ENCODE measurements at regions not wholly inside any gene's neighbourhood (a gene's known extent, or its start where the extent isn't known, plus 50 kb on each side); places are given as distances from the start of the nearest gene placed in this dataset.

- DNase-seq (peak; percentile 0), ATAC-seq (ENCODE audit: low read depth) (no peak)
- in situ Hi-C loops (cut with MboI; ENCODE audit: low sequenced_read_pairs) (no loop called here), intact Hi-C loops (cut with micrococcal nuclease) (no loop called here), dilution Hi-C loops (cut with HindIII; ENCODE audit: low sequenced_read_pairs, unreplicated experiment) (no loop called here)
- H3K79me1 ChIP-seq (ENCODE audit: low read depth in 1 of 2, low read length in 2 of 2) = no peaks in the 10 kb centered on the region
- no peak overlapping the region for H3K18ac ChIP-seq (ENCODE audit: low read depth, low read length)
- no peak overlapping the region for H4K5ac ChIP-seq (ENCODE audit: low read depth, low read length)
- H2AFZ ChIP-seq (replicated peaks; ENCODE audit: low read length, poor library complexity) = no peak overlapping the region
- no peak overlapping the region for H4K8ac ChIP-seq (ENCODE audit: low read depth in 2 of 2, low read length in 2 of 2)
- H3K9ac ChIP-seq (ENCODE audit: low read depth, low read length) = no peak overlapping the region
- no peak overlapping the region for H3K4ac ChIP-seq (ENCODE audit: low read depth, low read length)
- no peaks in the 10 kb centered on the region for H3K4me1 ChIP-seq (ENCODE audit: control insufficient read depth, insufficient read depth, low read length)
- H2BK5ac ChIP-seq (ENCODE audit: low read depth, low read length, poor library complexity, severe bottlenecking) = no peak overlapping the region
- no peak overlapping the region for H3K23ac ChIP-seq (ENCODE audit: low read depth, low read length)
- H3K36me3 ChIP-seq (ENCODE audit: control insufficient read depth, insufficient read depth, low read length) = no peaks in the 10 kb centered on the region
- no TSS peak for BruUV-seq (replicated peaks)
- H2BK20ac ChIP-seq (ENCODE audit: low read depth, low read length) = no peak overlapping the region
- H3K9me1 ChIP-seq (ENCODE audit: insufficient read depth, low read length) = no peaks in the 10 kb centered on the region
- H3K27me3 ChIP-seq (ENCODE audit: control insufficient read depth, insufficient read depth, low read length) = no peaks in the 10 kb centered on the region
- peak; percentile 29; the same call in 1 of the 2 replicates for TF ChIP-seq RAD21 (IDR thresholded peaks at IDR 0.05; ENCODE audit: low read length)
- no peak for TF ChIP-seq NFE2L2 (IDR thresholded peaks at IDR 0.05; ENCODE audit: low read depth, low read length)
- TF ChIP-seq FOS (IDR thresholded peaks at IDR 0.05; ENCODE audit: low read depth, low read length) = no peak
- H2BK120ac ChIP-seq (ENCODE audit: low read depth, low read length) = no peak overlapping the region
- POLR2A ChIA-PET (ENCODE audit: unreplicated experiment) = no interaction called here
- no peak overlapping the region for H3K4me3 ChIP-seq (ENCODE audit: insufficient read depth, low read depth, low read length)
- H2AK5ac ChIP-seq (ENCODE audit: low read depth, low read length) = no peak overlapping the region
- no peaks in the 10 kb centered on the region for H4K20me1 ChIP-seq (ENCODE audit: insufficient read depth, low read length)
- no peak overlapping the region for H3K27ac ChIP-seq (ENCODE audit: insufficient read depth, low read length)
- no peak overlapping the region for H3K4me2 ChIP-seq (ENCODE audit: low read depth, low read length)
- no peak overlapping the region for H2BK15ac ChIP-seq (ENCODE audit: low read depth, low read length)
- no peaks in the 10 kb centered on the region for H3K9me3 ChIP-seq (ENCODE audit: control insufficient read depth, insufficient read depth, low read length)
- CTCF ChIA-PET = interaction anchor here (0.7 kb wide), 1 partner anchor 43 kb away, joined by 4 read pairs; no protein-coding TSS in a partner anchor
- no CpG with 5 or more reads among the region's 2 CpGs for WGBS, 2 experiments (ENCODE audit: extremely low coverage in 2 of 2, insufficient read length in 1 of 2)
- H2AK9ac ChIP-seq (replicated peaks; ENCODE audit: low read depth, low read length, poor library complexity) = no peak overlapping the region
- no peak overlapping the region for H3K56ac ChIP-seq (ENCODE audit: extremely low read depth, insufficient read depth, low read length)
- H4K91ac ChIP-seq (ENCODE audit: insufficient read depth, low read depth, low read length) = no peak overlapping the region
- no peak overlapping the region for H3K14ac ChIP-seq (replicated peaks; ENCODE audit: low read depth, low read length)
Observed at GRCh38 chr4:95693594-95693993, 144.8 kb upstream of the UNC5C start.
